ENCODE measurements at regions not wholly inside any gene's neighbourhood (a gene's known extent, or its start where the extent isn't known, plus 50 kb on each side); places are given as distances from the start of the nearest gene placed in this dataset.

- peak; percentile 98 for TF ChIP-seq VEZF1 (CRISPR knock-in tag; IDR thresholded peaks at IDR 0.05)
- no peak for TF ChIP-seq SMARCA4 (IDR thresholded peaks at IDR 0.05)
- 0 out of 2 replicates have a peak, but pooled peaks have one; percentile 6 for TF ChIP-seq ZBTB17 (CRISPR knock-in tag; IDR thresholded peaks at IDR 0.05)
- TF ChIP-seq SFPQ (IDR thresholded peaks at IDR 0.05; ENCODE audit: low read depth, low read length): no peak
- TF ChIP-seq NR3C1 (CRISPR knock-in tag; IDR thresholded peaks at IDR 0.05): no peak
- no peak for TF ChIP-seq MCM5 (IDR thresholded peaks at IDR 0.05; ENCODE audit: low read depth)
- no peak for TF ChIP-seq SOX6 (IDR thresholded peaks at IDR 0.05)
- TF ChIP-seq, protein P1, sequence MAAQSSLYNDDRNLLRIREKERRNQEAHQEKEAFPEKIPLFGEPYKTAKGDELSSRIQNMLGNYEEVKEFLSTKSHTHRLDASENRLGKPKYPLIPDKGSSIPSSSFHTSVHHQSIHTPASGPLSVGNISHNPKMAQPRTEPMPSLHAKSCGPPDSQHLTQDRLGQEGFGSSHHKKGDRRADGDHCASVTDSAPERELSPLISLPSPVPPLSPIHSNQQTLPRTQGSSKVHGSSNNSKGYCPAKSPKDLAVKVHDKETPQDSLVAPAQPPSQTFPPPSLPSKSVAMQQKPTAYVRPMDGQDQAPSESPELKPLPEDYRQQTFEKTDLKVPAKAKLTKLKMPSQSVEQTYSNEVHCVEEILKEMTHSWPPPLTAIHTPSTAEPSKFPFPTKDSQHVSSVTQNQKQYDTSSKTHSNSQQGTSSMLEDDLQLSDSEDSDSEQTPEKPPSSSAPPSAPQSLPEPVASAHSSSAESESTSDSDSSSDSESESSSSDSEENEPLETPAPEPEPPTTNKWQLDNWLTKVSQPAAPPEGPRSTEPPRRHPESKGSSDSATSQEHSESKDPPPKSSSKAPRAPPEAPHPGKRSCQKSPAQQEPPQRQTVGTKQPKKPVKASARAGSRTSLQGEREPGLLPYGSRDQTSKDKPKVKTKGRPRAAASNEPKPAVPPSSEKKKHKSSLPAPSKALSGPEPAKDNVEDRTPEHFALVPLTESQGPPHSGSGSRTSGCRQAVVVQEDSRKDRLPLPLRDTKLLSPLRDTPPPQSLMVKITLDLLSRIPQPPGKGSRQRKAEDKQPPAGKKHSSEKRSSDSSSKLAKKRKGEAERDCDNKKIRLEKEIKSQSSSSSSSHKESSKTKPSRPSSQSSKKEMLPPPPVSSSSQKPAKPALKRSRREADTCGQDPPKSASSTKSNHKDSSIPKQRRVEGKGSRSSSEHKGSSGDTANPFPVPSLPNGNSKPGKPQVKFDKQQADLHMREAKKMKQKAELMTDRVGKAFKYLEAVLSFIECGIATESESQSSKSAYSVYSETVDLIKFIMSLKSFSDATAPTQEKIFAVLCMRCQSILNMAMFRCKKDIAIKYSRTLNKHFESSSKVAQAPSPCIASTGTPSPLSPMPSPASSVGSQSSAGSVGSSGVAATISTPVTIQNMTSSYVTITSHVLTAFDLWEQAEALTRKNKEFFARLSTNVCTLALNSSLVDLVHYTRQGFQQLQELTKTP (IDR thresholded peaks at IDR 0.05; ENCODE audit: low read depth in 1 of 2, partially characterized antibody in 2 of 2): no peak
- no peak for TF ChIP-seq CTCFL (IDR thresholded peaks at IDR 0.05; ENCODE audit: borderline replicate concordance, insufficient read depth, low read depth, low read length, poor library complexity, severe bottlenecking)
- TF ChIP-seq PYGO2 (tag; IDR thresholded peaks at IDR 0.05): no peak
- TF ChIP-seq HIVEP1 (CRISPR knock-in tag; IDR thresholded peaks at IDR 0.05): 0 out of 2 replicates have a peak, but pooled peaks have one; percentile 38
- no peak for TF ChIP-seq GTF2F1 (IDR thresholded peaks at IDR 0.05; ENCODE audit: low read depth, low read length)
- no peak for TF ChIP-seq SIRT6 (IDR thresholded peaks at IDR 0.05; ENCODE audit: low read depth, low read length)
- TF ChIP-seq HNRNPK (IDR thresholded peaks at IDR 0.05; ENCODE audit: low read depth, low read length, poor library complexity, severe bottlenecking): no peak
Measured at GRCh38 chr16:35506018-35506897, 2046.8 kb downstream of the TP53TG3F start (continued).

All from K562 (cell line).